ENCODE measurements at regions not wholly inside any gene's neighbourhood (a gene's known extent, or its start where the extent isn't known, plus 50 kb on each side); places are given as distances from the start of the nearest gene placed in this dataset.

- no peaks in the 10 kb centered on the region for H3K27me3 ChIP-seq (ENCODE audit: control insufficient read depth, insufficient read depth, low read length)
- Mint-ChIP-seq H3K27me3 (ENCODE audit: low read depth in 2 of 2) (peaks cover 0 to 2% of the 10 kb centered on the region in 2 donors), H3K9me3 (no peaks in the 10 kb centered on the region), H3K4me1 (no peaks in the 10 kb centered on the region), H3K36me3 (no peaks in the 10 kb centered on the region), H3K27ac (no peak overlapping the region), H3K4me3 (no peak overlapping the region)
- intact Hi-C loops (cut with micrococcal nuclease), result no loop called here
- no peaks in the 10 kb centered on the region for H3K4me1 ChIP-seq (ENCODE audit: control insufficient read depth, insufficient read depth, low read length)
- H3K27ac ChIP-seq (ENCODE audit: low read length), result no peak overlapping the region
- no peaks in the 10 kb centered on the region for H3K9me3 ChIP-seq (ENCODE audit: control insufficient read depth, insufficient read depth, low read length)
- no peak for TF ChIP-seq CTCF (IDR thresholded peaks at IDR 0.05)
- WGBS (ENCODE audit: insufficient coverage), result 90% methylated on average over 13 of the region's 13 CpGs
- no peak overlapping the region for H3K4me3 ChIP-seq (ENCODE audit: low read length)
- ATAC-seq (no peak), DNase-seq (no peak)
- H3K36me3 ChIP-seq (ENCODE audit: control insufficient read depth, insufficient read depth, low read length), result no peaks in the 10 kb centered on the region
Measured at GRCh38 chr5:179485845-179486575, 64.3 kb upstream of the RUFY1 start.

DNA sequence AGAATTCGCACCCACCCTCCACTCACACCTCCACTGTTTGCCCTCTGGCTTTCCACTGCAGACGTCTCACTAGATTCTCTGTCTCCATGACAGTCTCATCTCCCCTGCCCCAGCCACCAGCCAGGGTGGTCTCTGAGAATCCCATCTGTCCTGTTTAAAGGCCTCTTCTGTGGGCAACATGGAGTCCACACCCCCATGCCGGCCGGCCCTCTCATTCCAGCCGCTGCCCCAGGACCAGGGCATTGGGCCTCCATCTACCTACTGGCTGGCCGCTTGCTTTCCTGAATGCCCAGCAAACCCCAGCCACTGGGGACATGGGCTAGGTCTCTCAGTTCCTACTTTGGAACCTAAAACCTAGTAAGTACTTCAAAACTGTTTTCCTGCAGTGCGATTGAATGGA lies 65.6 kb upstream of the RUFY1 start:
- intact Hi-C loops (cut with micrococcal nuclease), result no loop called here
- TF ChIP-seq CTCF (IDR thresholded peaks at IDR 0.05), result no peak
- Mint-ChIP-seq H3K4me1 (no peaks in the 10 kb centered on the region), H3K27me3 (ENCODE audit: low read depth in 2 of 2) (no peaks in the 10 kb centered on the region), H3K4me3 (no peak overlapping the region), H3K27ac (no peak overlapping the region), H3K9me3 (no peaks in the 10 kb centered on the region), H3K36me3 (no peaks in the 10 kb centered on the region)
- no peaks in the 10 kb centered on the region for H3K27me3 ChIP-seq (ENCODE audit: control insufficient read depth, insufficient read depth, low read length)
- no peak overlapping the region for H3K27ac ChIP-seq (ENCODE audit: low read length)
- ATAC-seq (no peak), DNase-seq (no peak)
- 89% methylated on average over 6 of the region's 7 CpGs for WGBS (ENCODE audit: insufficient coverage)
- no peaks in the 10 kb centered on the region for H3K36me3 ChIP-seq (ENCODE audit: control insufficient read depth, insufficient read depth, low read length)
- H3K4me3 ChIP-seq (ENCODE audit: low read length), result no peak overlapping the region
- H3K9me3 ChIP-seq (ENCODE audit: control insufficient read depth, insufficient read depth, low read length), result no peaks in the 10 kb centered on the region
- no peaks in the 10 kb centered on the region for H3K4me1 ChIP-seq (ENCODE audit: control insufficient read depth, insufficient read depth, low read length)

- intact Hi-C loops (cut with micrococcal nuclease), result no loop called here
- TF ChIP-seq CTCF (IDR thresholded peaks at IDR 0.05), result no peak
- no peak for DNase-seq
- no peak overlapping the region for H3K4me3 Mint-ChIP-seq
- H3K4me1 Mint-ChIP-seq, result no peaks in the 10 kb centered on the region
- H3K36me3 ChIP-seq (ENCODE audit: control insufficient read depth, insufficient read depth, low read length), result no peaks in the 10 kb centered on the region
- no peaks in the 10 kb centered on the region for H3K4me1 ChIP-seq (ENCODE audit: control insufficient read depth, insufficient read depth, low read length)
- H3K4me3 ChIP-seq (ENCODE audit: low read length), result no peak overlapping the region
- H3K27ac ChIP-seq (ENCODE audit: low read length), result no peak overlapping the region
- WGBS (ENCODE audit: insufficient coverage), result 89% methylated on average over 6 of the region's 6 CpGs
- H3K27me3 Mint-ChIP-seq (ENCODE audit: low read depth in 2 of 2), result no peaks in the 10 kb centered on the region
- no peak for ATAC-seq
- no peaks in the 10 kb centered on the region for H3K27me3 ChIP-seq (ENCODE audit: control insufficient read depth, insufficient read depth, low read length)
- no peaks in the 10 kb centered on the region for H3K9me3 Mint-ChIP-seq
- H3K9me3 ChIP-seq (ENCODE audit: control insufficient read depth, insufficient read depth, low read length), result no peaks in the 10 kb centered on the region
- no peak overlapping the region for H3K27ac Mint-ChIP-seq
- H3K36me3 Mint-ChIP-seq, result no peaks in the 10 kb centered on the region
Measured at GRCh38 chr5:179484201-179484600, 66.2 kb upstream of the RUFY1 start.

GRCh38 chr5:179478624-179479023 lies 71.7 kb upstream of the RUFY1 start:
- intact Hi-C loops (cut with micrococcal nuclease), result no loop called here
- Mint-ChIP-seq H3K27ac (no peak overlapping the region), H3K4me1 (no peaks in the 10 kb centered on the region), H3K9me3 (no peaks in the 10 kb centered on the region), H3K4me3 (no peak overlapping the region), H3K27me3 (ENCODE audit: low read depth in 2 of 2) (peaks cover 11 to 15% of the 10 kb centered on the region in 2 donors), H3K36me3 (no peaks in the 10 kb centered on the region)
- Histone ChIP-seq H3K27me3 (ENCODE audit: control insufficient read depth, insufficient read depth, low read length) (peaks cover 2% of the 10 kb centered on the region), H3K27ac (ENCODE audit: low read length) (no peak overlapping the region), H3K4me3 (ENCODE audit: low read length) (no peak overlapping the region), H3K4me1 (ENCODE audit: control insufficient read depth, insufficient read depth, low read length) (no peaks in the 10 kb centered on the region), H3K9me3 (ENCODE audit: control insufficient read depth, insufficient read depth, low read length) (no peaks in the 10 kb centered on the region), H3K36me3 (ENCODE audit: control insufficient read depth, insufficient read depth, low read length) (no peaks in the 10 kb centered on the region)
- DNase-seq, result no peak
- WGBS (ENCODE audit: insufficient coverage), result 90% methylated on average over 3 of the region's 5 CpGs
- no peak for TF ChIP-seq CTCF (IDR thresholded peaks at IDR 0.05)
- no peak for ATAC-seq

Measured in natural killer cell (primary cell).